RWPE1 (cell line): ENCODE measurements at regions not wholly inside any gene's neighbourhood (a gene's known extent, or its start where the extent isn't known, plus 50 kb on each side); places are given as distances from the start of the nearest gene placed in this dataset.

Source experiments
- CTCF ChIA-PET: fragments of 350-600 bp; sonication (Branson Sonifier 250); formaldehyde crosslinking; extraction: SDS; loops from one replicate; lab custom pipeline; 2021; lab: Yijun Ruan, JAX
- POLR2A ChIA-PET: fragments of 400-600 bp; formaldehyde crosslinking; extraction: SDS; loops from one replicate; lab custom pipeline; 2020; ENCODE audit warnings: antibody characterized with exemption; ENCODE audit not compliant: low non-redundant PET; lab: Yijun Ruan, JAX
- DNase-seq: peaks from one replicate; pipeline ENCODE4 v3.0.0; 2012; ENCODE audit warnings: low spot score
- H3K27ac ChIP-seq: fragments of 450-650 bp; 2 replicates; pipeline ENCODE4 v1.5.1; 2017
- TF ChIP-seq, protein P1 (sequence below): fragments of 450-650 bp; conservative IDR thresholded peaks from 2 replicates; pipeline ENCODE4 v1.5.1; 2017; ENCODE audit warnings: low read depth, mild to moderate bottlenecking

DNA sequence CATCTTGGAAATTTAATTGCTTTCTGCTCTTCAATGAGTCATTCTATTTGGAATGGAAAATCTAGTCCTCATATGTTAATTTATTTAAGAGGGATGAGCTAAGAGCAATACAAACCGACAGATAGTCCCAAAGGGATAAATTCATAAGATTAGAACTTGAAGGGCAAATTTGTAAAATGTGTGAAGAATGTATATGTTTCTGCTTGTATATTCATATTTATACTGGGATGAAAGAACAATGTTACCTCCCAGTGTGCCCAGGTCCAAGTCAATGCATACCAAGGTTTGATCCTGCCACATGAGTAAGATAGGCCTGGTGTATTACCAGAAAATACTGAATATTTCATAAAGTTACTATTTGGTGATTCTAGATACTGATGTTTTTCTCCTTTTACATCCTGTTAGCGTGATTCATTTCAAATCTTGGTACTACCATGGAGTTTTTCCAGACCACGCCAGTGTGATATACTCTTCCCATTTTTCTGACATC, 255.6 kb upstream of the SEMA6D start:
- POLR2A ChIA-PET, result no interaction called here
- H3K27ac ChIP-seq, result no peak overlapping the region
- CTCF ChIA-PET, result interaction anchor here (0.6 kb wide), 1 partner anchor 266 kb away, joined by 3 read pairs; no protein-coding TSS in a partner anchor
- TF ChIP-seq, protein P1, sequence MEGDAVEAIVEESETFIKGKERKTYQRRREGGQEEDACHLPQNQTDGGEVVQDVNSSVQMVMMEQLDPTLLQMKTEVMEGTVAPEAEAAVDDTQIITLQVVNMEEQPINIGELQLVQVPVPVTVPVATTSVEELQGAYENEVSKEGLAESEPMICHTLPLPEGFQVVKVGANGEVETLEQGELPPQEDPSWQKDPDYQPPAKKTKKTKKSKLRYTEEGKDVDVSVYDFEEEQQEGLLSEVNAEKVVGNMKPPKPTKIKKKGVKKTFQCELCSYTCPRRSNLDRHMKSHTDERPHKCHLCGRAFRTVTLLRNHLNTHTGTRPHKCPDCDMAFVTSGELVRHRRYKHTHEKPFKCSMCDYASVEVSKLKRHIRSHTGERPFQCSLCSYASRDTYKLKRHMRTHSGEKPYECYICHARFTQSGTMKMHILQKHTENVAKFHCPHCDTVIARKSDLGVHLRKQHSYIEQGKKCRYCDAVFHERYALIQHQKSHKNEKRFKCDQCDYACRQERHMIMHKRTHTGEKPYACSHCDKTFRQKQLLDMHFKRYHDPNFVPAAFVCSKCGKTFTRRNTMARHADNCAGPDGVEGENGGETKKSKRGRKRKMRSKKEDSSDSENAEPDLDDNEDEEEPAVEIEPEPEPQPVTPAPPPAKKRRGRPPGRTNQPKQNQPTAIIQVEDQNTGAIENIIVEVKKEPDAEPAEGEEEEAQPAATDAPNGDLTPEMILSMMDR, result no peak
- no peak for DNase-seq

DNA sequence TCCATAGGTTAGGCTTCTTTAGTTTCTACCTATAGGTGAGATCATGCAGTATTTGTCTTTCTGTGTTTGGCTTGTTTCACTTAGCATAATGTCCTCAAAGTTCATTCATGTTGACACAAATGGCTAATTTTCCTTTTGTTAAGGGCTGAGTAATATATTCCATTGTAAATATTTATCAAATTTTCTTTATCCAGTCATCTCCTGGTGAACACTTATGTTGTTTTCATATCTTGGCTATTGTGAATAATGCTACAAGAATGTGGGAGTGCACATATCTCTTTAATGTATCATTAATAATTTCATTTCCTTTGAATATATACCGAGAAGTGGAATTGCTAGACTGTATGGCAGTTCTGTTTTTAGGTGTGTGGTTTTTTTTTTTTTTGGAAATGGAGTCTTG, 250.9 kb upstream of the SEMA6D start:
- POLR2A ChIA-PET, result no interaction called here
- peak overlapping the region; percentile 57; the same call in 1 of the 2 replicates for H3K27ac ChIP-seq
- peak; percentile 59 for DNase-seq
- TF ChIP-seq, protein P1, result no peak
- CTCF ChIA-PET, result no interaction called here

DNA sequence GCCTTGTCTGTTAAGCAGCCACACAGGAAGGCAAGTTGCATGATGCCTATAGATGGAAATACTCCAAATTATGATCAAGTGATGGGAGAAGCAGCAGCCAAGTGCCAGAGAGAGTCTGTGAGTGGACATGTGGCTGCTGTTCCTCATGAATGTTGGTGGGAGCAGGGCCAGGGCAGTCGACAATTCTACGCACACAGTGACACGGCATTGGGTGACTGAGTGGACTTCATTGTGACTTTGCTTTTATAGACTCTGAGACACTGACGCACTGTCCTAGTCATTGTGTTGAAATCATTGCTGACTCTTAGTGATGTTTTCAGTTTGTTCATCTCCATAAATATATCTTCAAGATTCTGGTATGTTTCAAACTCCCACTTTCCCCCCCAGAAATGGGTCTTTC, 246.3 kb upstream of the SEMA6D start:
- no peak overlapping the region for H3K27ac ChIP-seq
- ChIA-PET POLR2A (no interaction called here), CTCF (interaction anchor here (0.7 kb wide), 1 partner anchor 628 kb away, joined by 3 read pairs; no protein-coding TSS in a partner anchor)
- DNase-seq, result no peak
- TF ChIP-seq, protein P1, result no peak

DNA sequence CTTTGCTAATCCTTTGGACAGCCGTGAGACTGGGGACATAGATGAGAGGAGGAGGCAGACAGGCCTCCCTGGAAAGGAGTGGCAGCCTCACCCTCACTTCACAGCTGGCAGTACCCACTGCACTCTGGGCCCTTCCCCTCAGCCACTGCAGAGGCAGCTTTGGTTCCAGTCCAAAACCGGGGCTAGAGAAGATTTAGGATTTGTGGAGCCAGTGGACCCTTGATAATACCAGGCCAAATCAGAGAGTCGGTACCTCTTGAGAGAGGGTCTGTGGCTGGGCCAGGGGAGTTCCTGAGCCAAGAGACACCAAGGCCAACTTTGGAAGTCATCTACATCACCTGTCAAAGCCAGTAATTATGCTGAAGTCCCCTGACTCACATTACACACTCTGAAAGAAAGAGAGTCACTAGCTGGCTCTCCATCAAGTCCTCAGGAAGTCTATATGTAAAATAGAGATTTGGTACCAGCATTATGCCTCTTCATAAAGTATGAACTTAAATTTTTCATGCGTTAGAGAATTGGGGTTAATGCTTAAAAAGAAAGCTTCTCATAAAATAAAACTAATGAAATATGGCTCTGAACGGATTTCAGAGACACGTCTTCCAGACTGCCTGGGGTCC, 244.1 kb upstream of the SEMA6D start:
- TF ChIP-seq, protein P1, result no peak
- no peak for DNase-seq
- ChIA-PET CTCF (no interaction called here), POLR2A (no interaction called here)
- H3K27ac ChIP-seq, result no peak overlapping the region

DNA sequence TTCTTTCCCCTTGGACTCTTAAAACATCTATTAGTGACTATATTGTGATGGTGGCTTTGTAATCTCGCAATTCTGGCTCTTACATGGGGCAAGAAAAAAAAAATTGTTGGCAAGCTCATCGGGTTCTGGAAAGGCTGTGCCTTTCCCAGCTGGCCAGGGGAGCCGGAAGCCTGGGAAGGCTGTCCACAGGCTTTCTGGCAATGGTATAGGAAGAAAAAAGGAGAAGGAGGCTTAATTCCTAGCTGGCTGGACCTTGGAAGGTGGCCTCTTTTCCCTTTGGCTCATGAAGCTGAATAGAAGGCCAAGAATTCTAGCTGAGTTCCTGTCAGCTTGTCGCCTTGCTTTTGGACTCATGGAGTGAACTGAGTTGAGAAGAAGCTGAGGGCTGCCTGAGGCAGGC, 243.5 kb upstream of the SEMA6D start:
- H3K27ac ChIP-seq, result no peak overlapping the region
- POLR2A ChIA-PET, result no interaction called here
- CTCF ChIA-PET, result no interaction called here
- DNase-seq, result no peak
- TF ChIP-seq, protein P1, result no peak

DNA sequence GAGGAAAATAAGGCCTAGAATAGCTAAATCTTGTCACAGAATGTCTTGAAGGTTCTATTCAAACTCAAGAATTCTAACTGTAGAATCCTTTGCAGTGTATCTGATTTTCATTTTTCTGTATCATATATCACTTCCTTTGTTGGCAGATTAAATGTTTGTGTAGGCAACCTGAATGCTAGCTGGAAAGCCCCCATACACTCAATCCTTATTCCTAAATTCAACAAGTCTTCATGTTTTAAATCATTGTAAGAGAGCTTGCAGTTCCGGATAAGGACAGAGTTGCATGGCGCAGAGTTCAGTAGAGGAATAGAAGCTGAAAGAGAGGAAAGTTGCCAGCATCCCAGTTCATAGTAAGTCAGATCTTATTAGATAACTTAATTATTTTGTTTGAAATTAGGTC, 242.0 kb upstream of the SEMA6D start:
- TF ChIP-seq, protein P1, result no peak
- no peak for DNase-seq
- CTCF ChIA-PET, result no interaction called here
- no peak overlapping the region for H3K27ac ChIP-seq
- POLR2A ChIA-PET, result no interaction called here
